ENCODE measurements at regions not wholly inside any gene's neighbourhood (a gene's known extent, or its start where the extent isn't known, plus 50 kb on each side); places are given as distances from the start of the nearest gene placed in this dataset.

- TF ChIP-seq CTCF (IDR thresholded peaks at IDR 0.05; ENCODE audit: borderline replicate concordance, extremely low read depth, low read length, poor library complexity, severe bottlenecking), result no peak
- TF ChIP-seq EZH2 (IDR thresholded peaks at IDR 0.05; ENCODE audit: borderline replicate concordance, low read depth, low read length, severe bottlenecking), result no peak
Measured at GRCh38 chr11:129292092-129292491, 83.6 kb upstream of the BARX2 start.

Measured in DND-41 (cell line).